LNCAP (cell line): ENCODE measurements at regions not wholly inside any gene's neighbourhood (a gene's known extent, or its start where the extent isn't known, plus 50 kb on each side); places are given as distances from the start of the nearest gene placed in this dataset.

Experiments used
- TF ChIP-seq, protein P1 (sequence below): fragments of 450-650 bp; IDR thresholded peaks from 2 replicates; pipeline ENCODE4 v1.5.1; 2017; ENCODE audit warnings: mild to moderate bottlenecking

GRCh38 chr22:48845356-48845936 is 982.2 kb downstream of the BRD1 start:
- TF ChIP-seq, protein P1, sequence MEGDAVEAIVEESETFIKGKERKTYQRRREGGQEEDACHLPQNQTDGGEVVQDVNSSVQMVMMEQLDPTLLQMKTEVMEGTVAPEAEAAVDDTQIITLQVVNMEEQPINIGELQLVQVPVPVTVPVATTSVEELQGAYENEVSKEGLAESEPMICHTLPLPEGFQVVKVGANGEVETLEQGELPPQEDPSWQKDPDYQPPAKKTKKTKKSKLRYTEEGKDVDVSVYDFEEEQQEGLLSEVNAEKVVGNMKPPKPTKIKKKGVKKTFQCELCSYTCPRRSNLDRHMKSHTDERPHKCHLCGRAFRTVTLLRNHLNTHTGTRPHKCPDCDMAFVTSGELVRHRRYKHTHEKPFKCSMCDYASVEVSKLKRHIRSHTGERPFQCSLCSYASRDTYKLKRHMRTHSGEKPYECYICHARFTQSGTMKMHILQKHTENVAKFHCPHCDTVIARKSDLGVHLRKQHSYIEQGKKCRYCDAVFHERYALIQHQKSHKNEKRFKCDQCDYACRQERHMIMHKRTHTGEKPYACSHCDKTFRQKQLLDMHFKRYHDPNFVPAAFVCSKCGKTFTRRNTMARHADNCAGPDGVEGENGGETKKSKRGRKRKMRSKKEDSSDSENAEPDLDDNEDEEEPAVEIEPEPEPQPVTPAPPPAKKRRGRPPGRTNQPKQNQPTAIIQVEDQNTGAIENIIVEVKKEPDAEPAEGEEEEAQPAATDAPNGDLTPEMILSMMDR: no peak

DNA sequence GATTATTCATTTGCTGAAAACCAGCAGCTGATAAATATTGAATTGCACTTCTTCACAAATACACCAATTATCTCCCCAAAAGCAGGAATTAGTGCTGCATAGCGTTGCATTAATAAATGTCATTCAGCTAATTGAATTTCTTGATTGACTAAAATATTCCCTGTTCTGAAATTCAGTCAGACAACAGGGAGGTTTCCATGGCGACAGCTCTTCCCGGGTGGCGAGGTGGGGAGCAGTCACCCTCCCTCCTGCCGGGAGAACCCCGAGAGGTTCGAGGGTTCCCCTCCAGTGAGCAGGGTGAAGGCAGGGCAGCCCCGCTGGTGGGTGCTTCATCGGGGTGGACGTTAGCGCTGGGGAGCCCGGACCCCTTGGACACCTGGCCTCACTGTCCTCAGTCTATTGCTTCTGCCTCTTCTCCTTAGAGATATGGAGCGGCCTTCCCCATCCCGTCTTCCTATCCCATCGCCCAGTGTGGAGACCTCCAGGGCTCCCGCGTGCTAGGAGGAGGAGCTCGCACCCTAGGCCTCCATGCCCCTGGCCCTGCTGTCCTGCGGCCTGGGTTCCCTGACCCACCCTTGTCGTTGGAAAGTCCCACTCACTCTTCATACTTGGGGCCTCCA is 983.5 kb downstream of the BRD1 start:
- TF ChIP-seq, protein P1: no peak

DNA sequence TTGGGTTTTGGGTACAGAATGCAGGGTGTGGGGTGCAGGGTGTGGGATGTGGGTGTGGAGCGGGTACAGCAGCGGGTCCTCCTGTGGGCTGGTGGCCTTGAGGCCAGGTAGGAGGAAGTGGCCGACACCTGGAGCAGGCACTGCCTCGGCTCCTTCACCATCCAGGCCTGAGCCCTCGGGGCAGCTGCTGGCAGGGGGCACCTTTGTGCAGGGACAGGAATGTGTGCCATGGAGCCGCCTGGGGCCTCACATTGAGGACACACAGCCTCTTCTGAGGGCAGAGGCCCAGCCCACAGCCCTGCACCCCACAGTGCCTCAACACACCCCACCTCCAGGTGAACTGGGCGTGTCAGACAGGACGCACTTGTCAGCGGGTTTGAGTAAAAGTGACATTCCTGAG is 984.0 kb downstream of the BRD1 start:
- TF ChIP-seq, protein P1: no peak

DNA sequence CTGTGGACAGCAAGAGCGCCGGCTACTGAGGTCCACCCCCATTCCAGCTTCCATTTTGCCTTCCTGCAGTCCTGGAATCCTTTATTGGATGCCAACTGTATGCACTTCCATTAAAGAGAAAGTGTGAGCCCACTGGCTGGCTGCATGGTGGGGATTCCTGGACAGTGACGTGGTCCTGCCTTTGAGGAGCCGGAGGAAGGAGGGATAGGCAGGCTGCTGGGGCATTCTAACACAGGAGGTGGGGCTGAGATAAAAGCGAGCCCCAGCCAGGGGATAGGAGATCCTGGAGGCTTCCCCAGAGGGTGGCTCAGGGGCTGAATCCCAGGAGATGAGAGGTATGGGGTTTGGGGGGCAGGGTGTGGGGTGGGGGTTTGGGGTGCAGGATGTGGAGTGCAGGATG is 984.7 kb downstream of the BRD1 start:
- TF ChIP-seq, protein P1: no peak

DNA sequence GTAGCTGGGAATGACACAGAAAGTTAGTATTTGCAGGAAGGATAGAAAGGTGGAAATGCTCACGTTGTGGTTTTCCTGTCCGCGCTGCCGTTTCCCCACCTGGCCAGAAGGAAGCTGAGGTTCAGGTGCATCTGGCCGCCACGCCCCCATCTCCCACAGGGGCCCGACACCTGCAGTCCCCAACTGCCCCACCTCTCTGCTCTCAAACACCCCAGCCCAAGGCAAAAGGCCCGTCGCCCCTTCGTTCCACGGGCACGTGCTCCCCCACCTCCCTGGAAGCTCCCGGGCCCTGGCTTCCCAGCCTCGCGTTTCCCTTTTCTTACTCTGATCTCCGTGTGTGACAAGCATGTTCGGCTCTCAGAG is 985.1 kb downstream of the BRD1 start:
- TF ChIP-seq, protein P1: no peak

- TF ChIP-seq, protein P1: peak; percentile 23; the same call in 1 of the 2 replicates
These were observed 985.6 kb downstream of the BRD1 start for GRCh38 chr22:48841881-48842582.

- TF ChIP-seq, protein P1: no peak
These were observed 987.3 kb downstream of the BRD1 start for GRCh38 chr22:48840112-48840949.
